Brain microvascular endothelial cell (primary cell): ENCODE measurements at regions not wholly inside any gene's neighbourhood (a gene's known extent, or its start where the extent isn't known, plus 50 kb on each side); places are given as distances from the start of the nearest gene placed in this dataset.

Source experiments
- DNase-seq: peaks from one replicate; pipeline ENCODE4 v3.0.0-alpha.2; 2020
- H3K27ac ChIP-seq: fragments of 250-450 bp; sonication (Bioruptor Pico); 2 replicates; pipeline ENCODE4 v1.5.1; 2020; ENCODE audit warnings: mild to moderate bottlenecking, moderate library complexity
- H3K27me3 ChIP-seq: fragments of 250-450 bp; sonication (Bioruptor Pico); replicated peaks from 2 replicates; pipeline ENCODE4 v1.5.1; 2020; ENCODE audit warnings: mild to moderate bottlenecking
- H3K36me3 ChIP-seq: fragments of 250-450 bp; sonication (Bioruptor Pico); replicated peaks from 2 replicates; pipeline ENCODE4 v1.5.1; 2020; ENCODE audit warnings: mild to moderate bottlenecking
- H3K4me3 ChIP-seq: 2 replicates; pipeline ENCODE4 v1.5.1; 2011; ENCODE audit warnings: low read depth, mild to moderate bottlenecking, control low read depth, low read length, moderate library complexity
- CTCF ChIP-seq: IDR thresholded peaks from 2 replicates; pipeline ENCODE4 v1.5.1; 2011; ENCODE audit warnings: low read depth, mild to moderate bottlenecking, moderate library complexity, low read length, control low read depth, inconsistent platforms; ENCODE audit errors: missing control alignments
- in situ Hi-C: cut with HindIII; loops from 2 replicates; pipeline ENCODE4 v1.10.0; 2017; ENCODE audit warnings: low sequenced_read_pairs, low pct_ligation_motif_present

DNA sequence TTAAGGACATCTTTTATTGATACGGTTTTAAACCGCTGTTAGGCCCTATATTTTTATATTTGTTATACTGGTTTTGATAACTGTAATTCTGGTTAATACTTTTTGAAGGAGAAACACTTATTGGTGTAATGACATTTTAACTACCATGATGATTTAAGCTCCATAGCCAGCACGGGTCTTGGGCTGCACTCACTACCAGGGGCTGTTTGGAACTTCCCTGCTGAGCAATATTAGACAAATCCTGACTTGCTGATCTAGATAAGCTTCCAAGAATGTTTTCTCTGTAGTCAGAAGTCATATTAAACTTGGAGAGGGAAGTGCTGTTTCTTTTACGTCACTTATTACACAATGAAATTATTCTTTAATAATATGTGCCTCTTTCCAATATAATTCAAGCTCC, 540.0 kb upstream of the GRAMD2B start:
- no peak for DNase-seq
- TF ChIP-seq CTCF, result no peak
- Histone ChIP-seq H3K27me3 (no peaks in the 10 kb centered on the region), H3K4me3 (no peak overlapping the region), H3K36me3 (no peaks in the 10 kb centered on the region), H3K27ac (no peak overlapping the region)
- in situ Hi-C loops, result no loop called here

DNA sequence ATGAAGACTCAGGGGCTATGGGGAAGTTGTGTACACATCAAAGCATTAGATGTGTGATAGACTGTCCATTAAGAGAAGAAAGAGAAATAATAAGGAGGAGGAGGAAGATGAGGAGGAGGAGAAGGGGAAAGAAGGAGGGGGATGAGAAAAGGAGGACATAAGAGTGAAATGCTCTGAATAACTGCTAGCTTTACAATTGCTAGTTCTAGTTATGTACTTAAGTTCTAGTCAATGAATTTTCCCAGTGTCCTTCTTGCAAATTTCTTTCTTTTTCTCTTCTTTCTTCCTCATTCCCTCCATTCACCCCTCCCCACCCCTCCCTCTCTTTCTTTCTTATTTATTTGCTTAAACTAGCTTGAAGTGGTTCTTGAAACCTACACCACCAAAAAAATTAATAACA, 534.9 kb upstream of the GRAMD2B start:
- Histone ChIP-seq H3K4me3 (no peak overlapping the region), H3K27ac (no peak overlapping the region), H3K36me3 (no peaks in the 10 kb centered on the region)

DNA sequence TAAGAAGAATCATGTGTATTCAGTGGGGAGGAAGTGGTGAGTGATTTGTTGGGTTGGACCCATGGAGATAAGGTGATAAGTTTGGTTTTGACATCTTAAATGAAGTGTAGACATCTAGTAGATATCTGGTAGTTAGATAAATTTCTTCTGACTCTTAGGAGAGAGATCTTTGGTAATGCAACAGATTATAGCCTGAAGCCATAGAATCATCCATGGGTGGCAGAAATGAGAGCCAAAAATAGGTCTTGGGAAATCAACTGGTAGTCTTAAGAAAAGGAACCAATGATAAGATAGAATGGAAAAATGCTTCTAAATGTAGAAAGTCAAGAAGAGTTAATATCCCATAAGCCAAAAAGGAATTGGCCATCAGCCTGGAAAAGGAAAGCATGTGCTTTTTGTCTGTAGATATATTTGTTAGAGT, 532.7 kb upstream of the GRAMD2B start:
- no peak for DNase-seq
- no peak overlapping the region for H3K4me3 ChIP-seq
- in situ Hi-C loops, result no loop called here
- no peaks in the 10 kb centered on the region for H3K27me3 ChIP-seq
- H3K27ac ChIP-seq, result no peak overlapping the region
- no peaks in the 10 kb centered on the region for H3K36me3 ChIP-seq
- TF ChIP-seq CTCF, result no peak

More for the DNA sequence above, 534.9 kb upstream of the GRAMD2B start:
- H3K27me3 ChIP-seq, result no peaks in the 10 kb centered on the region
- TF ChIP-seq CTCF, result no peak
- in situ Hi-C loops, result no loop called here
- DNase-seq, result no peak

GRCh38 chr5:125891061-125891725, 532.0 kb upstream of the GRAMD2B start:
- no peaks in the 10 kb centered on the region for H3K27me3 ChIP-seq
- TF ChIP-seq CTCF, result no peak
- no peaks in the 10 kb centered on the region for H3K36me3 ChIP-seq
- in situ Hi-C loops, result no loop called here
- DNase-seq, result no peak
- H3K27ac ChIP-seq, result no peak overlapping the region
- H3K4me3 ChIP-seq, result no peak overlapping the region

DNA sequence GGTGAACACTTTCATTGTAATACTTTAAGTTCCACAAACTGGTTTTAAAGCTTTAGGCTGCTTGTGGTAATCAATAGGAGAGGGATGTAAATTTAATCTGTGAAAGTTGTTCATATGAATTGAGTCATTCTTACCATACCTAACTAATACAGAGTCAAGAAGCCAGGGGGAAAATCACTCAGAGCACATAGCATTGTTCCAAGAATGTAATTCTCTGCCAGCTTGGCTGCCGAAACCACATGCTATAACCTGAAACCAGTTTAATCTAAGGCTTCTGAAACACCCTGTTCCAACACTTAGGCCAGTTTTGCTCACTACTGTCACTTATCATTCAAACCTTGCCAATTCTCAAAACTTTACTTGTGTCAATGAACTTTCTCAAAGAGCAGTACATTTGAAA, 528.8 kb upstream of the GRAMD2B start:
- Histone ChIP-seq H3K36me3 (no peaks in the 10 kb centered on the region), H3K27me3 (no peaks in the 10 kb centered on the region), H3K4me3 (no peak overlapping the region), H3K27ac (no peak overlapping the region)
- TF ChIP-seq CTCF, result no peak
- in situ Hi-C loops, result no loop called here
- DNase-seq, result peak; percentile 26

DNA sequence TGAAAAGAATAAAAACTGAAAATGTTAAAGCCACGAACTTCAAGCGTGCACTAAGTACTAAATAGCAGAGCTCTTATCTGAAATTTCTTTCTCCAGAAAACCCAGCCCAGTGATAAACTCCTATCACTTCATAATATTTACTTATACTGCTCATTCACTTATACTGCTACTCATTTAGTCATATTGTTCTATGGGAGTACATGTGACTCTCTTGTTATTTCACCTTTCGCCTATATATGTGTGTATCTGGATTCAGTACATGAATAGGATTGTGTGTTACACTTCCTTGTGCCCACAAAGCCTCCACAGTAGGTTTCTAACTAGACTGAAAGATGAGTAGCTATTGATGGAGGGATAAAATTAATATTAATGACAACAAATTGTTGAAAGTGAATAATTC, 526.8 kb upstream of the GRAMD2B start:
- Histone ChIP-seq H3K27me3 (no peaks in the 10 kb centered on the region), H3K36me3 (no peaks in the 10 kb centered on the region), H3K27ac (no peak overlapping the region), H3K4me3 (no peak overlapping the region)
- no peak for TF ChIP-seq CTCF
- no peak for DNase-seq
- in situ Hi-C loops, result no loop called here
